ENCODE measurements at regions not wholly inside any gene's neighbourhood (a gene's known extent, or its start where the extent isn't known, plus 50 kb on each side); places are given as distances from the start of the nearest gene placed in this dataset.

DNA sequence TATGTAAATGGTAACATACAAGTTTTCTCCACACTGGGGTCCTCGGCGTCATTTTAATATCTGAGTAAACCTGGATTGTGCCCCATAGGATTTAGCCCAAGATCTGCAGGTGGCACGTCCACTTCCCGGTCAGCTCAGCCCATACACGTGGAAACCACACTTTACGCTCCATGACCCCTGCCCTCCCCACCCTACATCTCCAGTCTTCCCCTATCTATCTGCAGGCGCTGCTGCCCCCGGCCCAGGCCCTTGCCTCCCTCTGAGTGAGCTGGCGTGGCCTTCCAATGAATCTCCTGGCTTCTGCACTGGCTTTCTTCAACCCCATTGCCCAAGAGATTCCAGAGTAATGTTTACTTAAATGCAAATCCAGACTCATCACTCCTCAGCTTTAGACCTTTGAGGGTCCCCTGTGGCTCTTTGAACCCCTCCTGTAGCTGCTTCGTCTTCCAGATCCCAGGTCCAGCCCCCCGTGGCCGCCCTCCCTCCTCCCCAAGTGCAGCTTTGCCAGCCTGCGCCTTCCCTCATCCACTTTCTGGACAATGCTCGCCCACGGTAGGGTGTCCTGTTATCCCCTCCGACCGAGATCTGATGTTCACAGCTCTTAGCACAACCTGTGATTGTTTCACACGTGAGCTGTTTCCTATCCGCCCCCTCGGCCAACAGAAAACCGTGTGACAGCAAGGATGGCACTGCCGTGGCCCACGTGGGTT is 421.4 kb upstream of the SALL3 start:
- DNase-seq, result no peak

DNA sequence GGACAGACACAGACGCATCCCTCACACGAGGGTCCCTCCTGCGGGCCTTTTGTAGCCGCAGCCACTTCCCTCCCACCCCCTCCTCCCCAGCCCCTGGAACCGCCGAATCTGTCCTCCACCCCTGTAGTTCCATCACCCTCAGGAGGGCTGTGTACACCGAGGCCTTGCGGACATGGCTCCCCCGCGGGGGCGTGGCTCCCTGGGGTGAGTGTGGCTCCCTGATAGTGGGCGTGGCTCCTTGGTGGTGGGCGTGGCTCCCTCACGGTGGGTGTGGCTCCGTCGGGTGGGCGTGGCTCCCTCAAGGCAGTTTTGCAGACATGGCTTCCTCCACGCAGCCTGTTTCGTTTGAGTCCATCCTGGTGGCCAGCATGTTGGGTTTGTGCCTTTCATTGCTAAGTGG is 420.7 kb upstream of the SALL3 start:
- DNase-seq, result no peak

DNA sequence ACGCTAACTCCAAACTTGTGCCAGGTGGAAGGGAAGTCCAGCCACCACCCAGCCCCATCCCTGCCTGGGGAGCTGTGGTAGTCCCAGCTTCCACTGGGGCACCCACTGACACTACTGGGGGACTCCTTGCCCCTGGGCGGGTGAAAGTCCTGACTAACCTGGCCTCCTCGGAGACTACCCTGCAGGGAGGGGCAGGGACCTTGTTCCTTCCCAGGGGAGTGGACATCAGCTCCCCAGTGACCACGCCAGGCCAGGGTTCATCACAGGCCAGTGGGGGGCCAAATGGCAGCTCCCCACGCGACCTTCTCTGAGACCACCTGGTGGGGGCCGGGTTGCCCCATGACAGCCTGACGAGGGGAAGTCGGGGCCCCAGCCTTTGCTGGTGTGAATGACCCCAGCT is 420.0 kb upstream of the SALL3 start:
- DNase-seq, result no peak

DNA sequence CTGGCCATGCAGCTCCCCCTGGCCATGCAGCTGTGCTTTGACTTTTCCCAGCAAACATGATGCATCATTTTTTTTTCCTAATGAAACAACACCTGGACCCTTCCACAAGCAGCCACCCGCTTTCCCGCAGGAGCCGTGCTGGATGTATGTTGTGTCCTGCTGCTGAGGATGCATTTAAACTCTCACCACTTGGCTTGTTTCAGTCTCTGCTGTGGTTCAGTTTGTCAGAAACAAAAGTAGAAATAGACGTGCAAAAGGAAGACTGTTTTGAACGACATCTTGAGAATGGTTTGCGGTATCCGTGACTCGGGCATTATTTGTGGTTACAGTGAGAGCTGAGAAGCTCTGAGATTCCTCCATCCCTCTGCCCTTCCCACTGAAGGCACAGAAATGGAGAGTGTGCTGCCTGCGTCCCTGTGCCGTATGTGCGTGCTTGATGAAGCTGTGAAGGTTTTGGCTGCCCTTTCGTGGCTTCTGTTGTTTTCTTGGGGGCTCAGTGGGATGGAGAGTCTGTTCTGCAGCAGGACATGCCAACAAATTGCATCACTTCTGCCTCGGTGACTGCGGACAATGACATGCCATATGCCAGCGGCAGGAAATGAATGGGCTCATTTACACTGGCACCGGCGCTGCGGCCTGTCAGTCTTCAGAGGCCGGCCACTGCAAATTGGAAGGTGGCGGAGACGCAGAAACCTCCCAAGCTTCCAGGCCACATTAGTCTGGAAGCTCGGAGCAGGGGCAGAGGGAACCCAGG is 417.7 kb upstream of the SALL3 start:
- no peak for DNase-seq

DNA sequence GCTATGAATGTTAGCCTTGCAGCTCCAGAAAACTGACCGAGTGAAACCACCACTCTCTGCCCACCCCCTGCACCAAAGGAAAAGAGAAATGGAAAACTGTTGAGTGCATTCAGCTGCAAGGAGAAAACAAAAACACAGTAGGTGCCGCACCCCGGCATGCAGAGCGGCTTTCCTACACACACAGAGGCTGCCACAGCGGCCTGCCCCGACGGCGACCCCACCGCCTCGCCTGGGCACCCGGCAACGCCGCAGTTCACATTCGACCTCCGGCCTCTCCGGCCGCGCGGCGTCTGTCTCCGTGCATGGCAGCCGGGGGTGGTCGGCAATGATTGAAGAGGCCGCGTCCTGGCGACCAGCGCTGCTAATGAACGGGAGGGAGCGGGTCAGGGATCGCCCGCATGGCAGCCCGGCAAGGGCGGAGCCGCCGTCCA is 417.1 kb upstream of the SALL3 start:
- DNase-seq, result no peak

DNA sequence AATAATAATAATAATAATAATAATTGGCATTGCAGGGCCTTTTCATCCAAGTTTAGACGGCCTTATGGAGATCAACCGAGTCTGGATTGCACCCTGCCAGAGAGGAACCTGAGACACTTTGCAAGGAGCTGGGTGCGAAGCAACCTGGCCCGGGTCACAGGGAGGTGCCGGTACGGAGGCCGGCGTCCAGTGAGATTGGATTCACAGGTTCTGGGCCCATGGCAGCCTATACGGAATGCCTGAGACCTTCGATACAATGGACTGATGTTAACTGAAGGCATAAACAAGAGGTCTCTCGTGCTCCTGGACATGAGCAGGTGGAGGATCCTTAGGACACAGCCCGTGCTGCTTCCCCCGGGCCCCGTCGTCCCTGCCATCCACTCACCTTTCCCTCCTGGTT is 416.5 kb upstream of the SALL3 start:
- no peak for DNase-seq

DNA sequence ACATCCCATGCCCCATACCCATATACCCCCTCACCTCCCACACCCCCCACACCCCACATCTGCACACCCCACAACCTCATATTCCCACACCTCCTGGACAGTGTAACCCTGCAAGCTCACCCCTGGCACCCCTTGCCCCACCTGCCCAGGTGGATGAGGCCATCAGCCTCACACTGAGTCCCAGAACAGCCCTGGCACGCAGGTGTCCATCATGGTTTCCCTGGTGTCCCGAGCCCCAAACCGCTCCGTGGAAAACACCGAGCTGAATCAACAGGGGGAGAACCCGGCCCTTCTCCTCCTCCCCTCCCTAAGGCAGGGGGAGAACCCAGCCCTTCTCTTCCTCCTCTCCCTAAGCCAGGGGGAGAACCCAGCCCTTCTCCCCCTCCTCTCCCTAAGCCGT is 415.6 kb upstream of the SALL3 start:
- DNase-seq, result no peak

DNA sequence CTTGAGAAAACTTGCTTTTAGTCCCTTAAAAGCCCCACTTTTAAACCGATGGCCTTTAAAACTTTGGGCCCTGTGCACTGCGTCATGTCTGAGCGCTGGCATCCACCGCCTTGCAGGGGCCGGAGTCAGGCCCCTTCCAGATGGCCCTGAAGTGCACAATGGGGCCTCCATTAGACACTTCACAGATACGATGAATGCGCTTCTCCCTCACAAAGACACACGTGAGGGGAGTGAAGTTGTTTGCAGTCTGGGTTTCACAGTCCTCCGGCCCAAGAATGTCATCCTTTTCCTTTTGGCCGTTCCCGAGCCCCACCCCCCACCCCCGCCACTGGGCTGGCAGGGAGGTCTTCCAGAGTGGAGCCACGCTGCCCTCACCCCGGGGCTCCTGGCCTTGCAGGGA is 415.1 kb upstream of the SALL3 start:
- no peak for DNase-seq

DNA sequence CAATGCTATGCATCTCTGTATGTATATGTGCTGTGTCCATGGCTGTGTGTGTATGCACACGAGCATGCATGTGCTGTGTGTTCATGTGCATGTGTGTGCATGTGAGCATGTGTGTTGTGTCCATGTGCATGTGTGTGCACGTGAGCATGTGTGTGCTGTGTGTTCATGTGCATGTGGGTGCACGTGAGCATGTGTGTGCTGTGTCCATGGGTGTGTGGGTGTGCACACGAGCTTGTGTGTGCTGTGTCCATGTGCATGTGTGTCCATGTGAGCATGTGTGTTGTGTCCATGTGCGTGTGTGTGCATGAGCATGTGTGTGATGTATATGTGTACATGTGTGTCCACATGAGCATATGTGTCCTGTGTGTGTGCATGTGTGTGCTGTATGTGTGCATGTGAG is 414.4 kb upstream of the SALL3 start:
- no peak for DNase-seq

DNA sequence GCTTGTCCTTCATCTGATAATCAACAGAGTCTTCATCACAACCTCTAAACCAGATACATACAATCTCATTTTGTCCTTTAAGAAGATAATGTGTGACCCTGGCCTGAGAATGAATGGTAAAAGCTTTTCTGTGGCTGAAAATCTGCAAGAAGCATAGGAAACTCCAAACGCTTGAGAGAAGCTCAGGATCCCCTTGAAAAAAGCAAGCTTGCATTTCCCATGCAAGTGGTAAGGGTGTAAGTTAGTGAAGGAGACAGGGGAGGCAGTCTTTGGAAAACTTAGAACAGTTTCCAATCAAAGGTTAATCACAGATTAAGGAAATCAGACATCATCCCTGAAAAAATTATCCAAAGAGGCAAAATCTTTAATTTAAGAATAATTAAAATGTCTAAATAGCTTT is 413.6 kb upstream of the SALL3 start:
- no peak for DNase-seq

DNA sequence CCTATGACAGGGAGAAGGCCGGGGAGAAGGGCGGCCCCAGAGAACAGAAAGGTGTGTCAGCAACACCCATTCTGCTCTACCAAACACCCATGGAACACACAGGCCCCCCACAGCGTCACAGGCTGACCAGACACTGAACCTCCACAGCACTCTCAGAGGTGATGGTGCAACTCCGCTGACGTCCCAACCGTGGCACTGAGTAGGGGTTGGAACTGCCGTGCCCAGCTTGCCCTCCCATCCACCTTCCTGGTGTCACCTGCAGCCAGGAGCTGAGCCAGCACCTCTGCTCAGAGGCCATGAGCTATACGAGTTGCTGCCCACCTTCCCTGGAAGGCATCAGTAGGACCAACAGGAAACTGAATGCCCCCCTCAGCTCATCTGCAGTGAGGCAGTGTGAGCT is 412.9 kb upstream of the SALL3 start:
- DNase-seq, result no peak

DNA sequence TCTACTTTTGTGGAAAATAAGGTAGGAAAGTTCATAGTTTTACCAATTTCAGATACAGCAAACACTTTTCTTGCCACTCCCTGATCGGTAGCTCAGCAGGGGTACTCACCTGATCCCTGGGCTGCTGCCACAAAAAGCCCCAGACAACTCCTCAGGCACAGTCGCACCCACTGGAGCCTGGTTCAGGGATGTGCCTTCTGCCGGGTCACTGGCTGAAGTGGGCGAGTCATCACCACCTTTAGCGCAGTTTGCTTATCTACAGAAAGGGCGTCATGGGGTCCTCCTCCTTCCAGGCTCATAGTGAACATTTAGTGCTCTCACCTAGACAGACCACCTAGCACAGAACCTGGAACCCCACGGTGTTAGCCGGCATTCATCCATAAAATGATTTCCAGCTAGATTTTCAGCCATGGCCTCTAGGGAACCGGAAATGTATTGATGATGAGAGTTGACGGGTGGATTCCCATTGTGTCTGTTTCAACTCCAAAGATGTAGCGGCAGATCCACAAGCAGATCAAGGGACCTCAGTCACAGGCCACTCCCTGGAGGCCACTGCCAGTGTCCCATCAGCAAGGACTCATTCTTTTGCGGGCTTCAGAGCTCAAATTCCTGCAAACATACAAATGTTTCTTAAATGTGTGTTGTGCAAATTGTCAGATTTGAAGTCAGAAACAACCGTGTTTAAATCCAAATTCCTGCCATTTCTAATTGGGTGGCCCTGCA is 408.4 kb upstream of the SALL3 start:
- no peak for DNase-seq

DNA sequence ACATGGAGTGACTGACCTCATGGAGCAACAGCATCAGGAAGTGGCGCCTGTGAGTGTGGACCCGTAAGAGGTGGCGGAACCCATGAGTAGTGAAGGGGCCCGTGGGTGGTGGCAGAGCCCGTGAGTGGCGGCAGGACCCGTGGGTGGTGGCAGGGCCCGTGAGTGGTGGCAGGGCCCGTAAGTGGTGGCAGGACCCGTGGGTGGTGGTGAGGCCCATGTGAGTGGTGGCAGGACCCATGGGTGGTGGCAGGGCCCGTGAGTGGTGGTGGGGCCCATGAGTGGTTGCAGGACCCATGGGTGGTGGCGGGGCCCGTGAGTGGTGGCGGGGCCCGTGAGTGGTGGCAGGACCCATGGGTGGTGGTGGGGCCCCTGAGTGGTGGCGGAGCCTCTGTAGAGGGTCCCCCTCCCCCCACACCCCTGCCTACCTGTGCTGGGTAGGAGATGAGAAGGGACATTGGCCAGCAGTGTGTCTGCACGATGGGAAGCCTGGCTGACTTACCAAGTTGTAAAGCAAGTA is 407.7 kb upstream of the SALL3 start:
- DNase-seq, result no peak

DNA sequence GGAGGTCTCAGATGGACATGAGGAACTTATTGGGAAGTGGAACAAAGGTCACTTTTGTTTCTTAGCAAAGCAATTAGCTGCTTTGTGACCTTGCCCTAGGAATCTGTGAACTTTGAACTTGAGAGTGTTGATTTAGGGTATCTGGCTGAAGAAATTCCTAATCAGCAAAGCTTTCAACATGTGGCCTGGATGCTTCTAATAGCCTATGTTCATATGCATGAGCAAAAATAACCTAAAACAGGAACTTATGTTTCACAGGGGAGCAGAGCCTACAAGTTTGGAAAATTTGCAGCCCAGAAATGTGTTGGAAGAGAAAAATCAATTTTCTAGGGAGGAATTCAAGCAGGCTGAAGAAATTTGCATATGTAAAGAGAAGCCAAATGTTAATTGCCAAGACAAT is 405.8 kb upstream of the SALL3 start:
- DNase-seq, result no peak

DNA sequence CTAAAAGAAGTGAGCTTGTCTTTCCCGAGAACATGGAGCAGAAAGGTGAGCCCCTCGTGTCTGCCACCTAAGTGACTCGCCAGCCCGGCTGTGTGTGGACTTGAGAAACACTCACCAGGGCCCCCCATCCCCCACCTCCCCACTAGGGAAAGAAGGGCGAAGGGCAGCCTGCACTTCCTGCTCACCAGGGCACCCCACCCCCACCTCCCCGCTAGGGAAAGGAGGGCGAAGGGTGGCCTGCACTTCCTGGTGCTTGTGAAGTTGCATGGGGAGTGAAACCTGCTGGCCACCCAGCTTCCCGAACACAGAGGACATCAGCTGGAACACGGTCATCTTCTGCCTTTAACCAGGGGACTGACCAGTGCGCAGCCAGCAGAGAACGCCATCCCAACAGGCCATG is 402.7 kb upstream of the SALL3 start:
- DNase-seq, result no peak

DNA sequence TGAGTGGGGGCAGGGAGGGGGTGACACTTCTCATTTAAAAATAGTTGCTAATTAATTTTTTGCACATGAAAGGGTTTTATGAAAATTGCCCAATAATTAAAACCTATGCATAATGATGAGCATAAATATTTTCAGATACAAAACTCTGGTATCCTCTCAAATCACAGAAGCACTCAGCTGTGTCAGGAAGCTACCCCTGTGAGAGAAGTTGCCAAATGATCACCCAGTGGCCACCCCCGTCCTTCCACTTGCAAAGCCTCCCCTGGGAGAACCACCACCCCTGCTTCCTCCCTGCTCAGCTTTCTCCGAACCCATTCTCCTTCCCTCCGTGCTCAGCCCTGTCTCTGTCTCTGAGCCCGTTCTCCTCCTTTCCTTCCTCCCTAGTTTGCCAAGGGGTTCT is 400.2 kb upstream of the SALL3 start:
- DNase-seq, result no peak

DNA sequence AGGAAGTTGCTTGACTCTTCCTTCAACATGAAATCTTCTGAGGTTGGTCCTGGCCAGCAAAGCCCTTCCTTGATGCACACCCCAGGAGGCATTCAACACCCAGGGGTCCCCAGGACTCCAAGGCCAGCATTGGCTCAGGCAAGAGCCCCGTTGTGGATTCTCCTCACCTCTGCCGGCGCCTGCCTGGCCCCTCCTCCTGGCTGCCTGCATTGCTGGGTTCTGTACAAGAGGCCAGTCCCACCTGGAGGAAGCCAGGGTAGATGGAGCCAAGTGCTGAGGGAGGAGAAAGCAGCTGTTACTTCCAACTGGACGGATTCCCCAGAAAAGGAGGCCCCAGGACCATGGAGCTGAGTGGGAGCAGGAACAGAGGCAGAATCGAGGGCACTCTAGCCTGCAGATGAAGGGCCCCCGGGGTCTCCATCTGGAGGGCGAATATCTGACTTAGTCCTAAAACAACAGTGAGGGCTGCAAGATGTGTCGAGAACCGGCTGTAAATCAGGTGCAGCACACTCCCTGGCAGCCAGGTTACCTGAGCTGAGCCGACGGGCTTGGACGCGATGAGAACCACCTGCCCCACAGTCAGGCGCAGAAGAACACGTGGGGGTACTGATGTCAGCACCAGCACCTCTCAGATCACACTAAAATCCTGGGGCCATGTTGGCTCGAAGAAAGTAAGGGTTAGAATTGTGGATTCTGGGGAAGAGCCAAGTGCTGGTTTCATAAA is 399.6 kb upstream of the SALL3 start:
- no peak for DNase-seq

DNA sequence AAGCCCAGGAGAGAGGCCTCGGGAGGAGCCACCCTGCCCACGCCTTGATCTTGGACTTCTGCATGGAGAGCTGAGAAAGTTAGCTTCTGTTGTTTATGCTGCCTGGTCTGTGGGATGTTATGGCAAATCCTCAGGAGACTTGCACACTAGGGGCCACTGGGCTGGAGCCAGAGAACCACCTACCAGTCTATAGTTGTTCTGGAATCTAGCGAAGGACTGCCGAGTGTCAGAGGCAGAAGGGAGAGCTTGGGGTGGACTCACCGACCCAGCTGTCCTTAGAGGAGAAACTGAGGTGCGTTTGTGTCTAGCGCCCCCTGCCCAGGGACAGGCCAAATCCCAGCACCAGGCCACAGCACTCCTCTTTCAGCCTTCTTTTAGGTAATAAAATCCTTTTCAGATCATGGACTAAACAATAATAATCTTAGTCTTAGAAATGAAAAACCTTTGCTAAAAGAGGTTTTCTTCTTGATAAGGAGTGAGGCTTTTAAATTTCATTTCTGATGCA is 398.7 kb upstream of the SALL3 start:
- DNase-seq, result no peak

DNA sequence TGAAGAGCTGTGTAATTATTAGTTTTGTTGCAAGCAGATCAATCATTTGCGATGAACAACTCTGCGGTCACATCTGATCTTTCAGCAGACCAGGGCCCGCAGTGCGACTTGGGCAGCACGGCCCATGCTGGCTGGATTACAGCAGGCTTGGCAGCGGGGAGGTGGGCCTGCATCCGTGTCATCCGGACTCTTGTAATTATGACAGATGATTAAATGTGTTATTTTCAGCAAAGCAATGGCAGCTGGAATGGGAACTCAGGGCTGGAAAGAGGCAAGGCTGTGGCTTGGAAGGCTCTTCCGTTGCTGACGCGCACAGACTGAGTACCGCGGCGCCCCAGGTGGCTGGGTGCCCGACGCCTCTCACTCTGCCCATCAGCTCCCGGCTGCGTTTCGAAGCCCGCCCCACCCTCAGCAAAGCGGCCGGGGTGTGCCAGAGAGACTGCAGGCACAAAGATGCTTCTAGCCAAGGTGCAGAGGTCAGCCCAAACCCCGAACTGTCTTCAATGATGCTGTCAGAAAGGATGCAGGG is 397.4 kb upstream of the SALL3 start:
- DNase-seq, result no peak

DNA sequence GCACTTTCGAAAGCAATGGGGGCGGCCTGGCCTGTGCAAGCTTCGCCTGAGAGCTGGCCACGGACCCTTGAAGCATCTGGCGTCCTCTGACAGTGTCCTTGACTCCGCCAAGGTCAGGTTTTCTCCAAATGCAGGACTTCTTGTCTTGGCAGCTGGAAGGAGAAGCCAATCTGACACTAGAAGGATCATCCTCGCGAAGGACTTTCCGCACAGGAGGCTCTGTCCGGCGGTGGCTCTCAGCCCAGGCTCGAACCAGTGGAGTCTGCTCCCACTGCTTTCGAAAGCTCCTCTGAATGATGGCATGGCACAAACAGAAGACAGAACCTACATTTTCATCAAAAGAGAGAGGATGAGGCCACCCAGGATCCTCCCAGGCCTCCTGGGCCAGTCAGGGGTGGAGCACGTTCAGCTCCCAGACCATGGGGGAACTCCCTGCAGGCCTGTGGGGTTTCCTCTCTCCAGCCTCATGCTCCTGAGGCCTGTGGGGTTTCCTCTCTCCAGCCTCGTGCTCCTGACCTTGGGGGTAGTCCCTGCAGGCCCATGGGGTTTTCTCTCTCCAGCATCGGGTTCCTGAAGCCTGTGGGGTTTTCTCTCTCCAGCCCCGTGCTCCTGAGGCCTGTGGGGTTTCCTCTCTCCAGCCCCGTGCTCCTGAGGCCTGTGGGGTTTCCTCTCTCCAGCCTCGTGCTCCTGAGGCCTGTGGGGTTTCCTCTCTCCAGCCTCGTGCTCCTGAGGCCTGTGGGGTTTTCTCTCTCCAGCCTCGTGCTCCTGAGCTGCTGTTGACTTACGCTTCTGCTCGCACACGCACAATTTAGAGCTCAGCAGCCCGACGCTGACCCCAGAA is 396.5 kb upstream of the SALL3 start:
- DNase-seq, result no peak

DNA sequence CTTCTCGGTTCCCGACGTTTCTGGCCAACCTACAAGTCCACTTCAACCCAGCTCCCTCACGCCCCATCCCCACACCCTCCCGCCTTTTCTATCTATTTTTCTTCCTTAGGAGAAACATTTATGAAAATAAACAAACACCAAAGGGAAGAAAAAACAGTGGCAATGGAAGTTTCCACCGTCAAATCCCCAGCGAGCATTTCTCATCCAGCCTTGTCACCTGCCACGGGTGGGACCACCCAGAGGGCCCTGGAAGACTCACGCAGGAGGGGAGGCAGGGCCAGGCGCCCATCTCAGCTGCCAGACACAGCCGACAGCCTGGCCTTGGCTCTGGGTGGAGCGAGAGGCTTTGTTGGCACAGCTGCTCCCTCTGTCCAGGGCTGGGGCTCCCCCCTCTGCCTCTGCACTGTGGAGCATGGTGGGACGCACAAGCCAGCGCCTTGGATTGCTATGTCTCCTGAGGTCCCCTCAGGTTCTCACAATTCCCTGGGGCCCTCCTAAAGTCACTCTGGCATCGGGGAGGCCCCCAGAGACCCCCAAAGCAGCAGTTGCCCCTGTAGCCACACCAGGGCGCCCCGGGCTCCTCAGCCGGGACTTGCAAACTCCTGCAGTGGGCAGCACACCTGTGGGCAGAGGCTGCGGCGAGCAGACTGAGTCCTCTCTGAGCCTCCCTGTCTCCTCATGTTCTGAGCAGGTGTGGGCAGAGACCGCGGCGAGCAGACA is 395.7 kb upstream of the SALL3 start:
- DNase-seq, result no peak

Measured in fibroblast of skin of right biceps (primary cell).